Endodermal cell (in vitro differentiated cells): ENCODE measurements at regions not wholly inside any gene's neighbourhood (a gene's known extent, or its start where the extent isn't known, plus 50 kb on each side); places are given as distances from the start of the nearest gene placed in this dataset.

Experiments used
- DNase-seq: peaks from one replicate; pipeline ENCODE4 v3.0.0-alpha.2; 2017
- H3K27ac ChIP-seq: 2 replicates; pipeline ENCODE4 v1.5.1; 2013; ENCODE audit warnings: mild to moderate bottlenecking, low read depth, low read length, moderate library complexity
- H3K27me3 ChIP-seq: 2 replicates; pipeline ENCODE4 v1.6.1; 2013; ENCODE audit warnings: mild to moderate bottlenecking, low read length, moderate library complexity; ENCODE audit not compliant: insufficient read depth, control insufficient read depth, poor library complexity, severe bottlenecking
- H3K36me3 ChIP-seq: 2 replicates; pipeline ENCODE4 v1.7.0; 2013; ENCODE audit warnings: mild to moderate bottlenecking, low read length, moderate library complexity; ENCODE audit not compliant: control insufficient read depth, insufficient read depth
- H3K4me1 ChIP-seq: one replicate; pipeline ENCODE4 v1.7.0; 2013; ENCODE audit warnings: low read length; ENCODE audit not compliant: control insufficient read depth, insufficient read depth
- H3K4me3 ChIP-seq: 2 replicates; pipeline ENCODE4 v1.5.1; 2013; ENCODE audit warnings: mild to moderate bottlenecking, low read length, moderate library complexity
- H3K9ac ChIP-seq: 2 replicates; pipeline ENCODE4 v1.6.1; 2013; ENCODE audit warnings: mild to moderate bottlenecking, low read length, moderate library complexity; ENCODE audit not compliant: poor library complexity, severe bottlenecking; ENCODE audit errors: extremely low read depth
- H3K9me3 ChIP-seq: 2 replicates; pipeline ENCODE4 v1.6.1; 2013; ENCODE audit warnings: mild to moderate bottlenecking, low read length, moderate library complexity; ENCODE audit not compliant: control insufficient read depth
- H3K27ac Mint-ChIP-seq: 2 replicates; pipeline ENCODE4 v1.8.0; 2020; ENCODE audit warnings: mixed read lengths
- H3K27me3 Mint-ChIP-seq: 2 replicates; pipeline ENCODE4 v1.8.0; 2021; ENCODE audit warnings: mild to moderate bottlenecking, mixed read lengths; ENCODE audit not compliant: insufficient read depth
- H3K36me3 Mint-ChIP-seq: 2 replicates; pipeline ENCODE4 v1.8.0; 2020; ENCODE audit warnings: low read depth, mixed read lengths
- H3K4me1 Mint-ChIP-seq: 2 replicates; pipeline ENCODE4 v1.8.0; 2020; ENCODE audit warnings: mixed read lengths
- H3K4me3 Mint-ChIP-seq: 2 replicates; pipeline ENCODE4 v1.8.0; 2020; ENCODE audit warnings: mild to moderate bottlenecking, moderate library complexity, mixed read lengths
- H3K9me3 Mint-ChIP-seq: 2 replicates; pipeline ENCODE4 v1.8.0; 2020; ENCODE audit warnings: mild to moderate bottlenecking, mixed read lengths
- CTCF ChIP-seq: fragments of 200-600 bp; sonication (generic); conservative IDR thresholded peaks from 2 replicates; pipeline ENCODE4 v1.5.0; 2021; ENCODE audit warnings: antibody characterized with exemption, mild to moderate bottlenecking
- WGBS, 2 experiments: methylation state at CpG; one replicate each; pipeline versions ENCODE4 v1.1.5 to v1.1.7; 2013; ENCODE audit warnings: missing lambda C conversion rate in 2 of 2, mixed read lengths in 1 of 2; ENCODE audit not compliant: insufficient coverage in 1 of 2, insufficient read length in 1 of 2; 5-methylcytosine and 5-hydroxymethylcytosine counted together

GRCh38 chr1:244273262-244273844, 178.4 kb downstream of the ADSS2 start:
- Histone ChIP-seq H3K4me1 (no peaks in the 10 kb centered on the region), H3K27me3 (no peaks in the 10 kb centered on the region), H3K27ac (no peak overlapping the region), H3K36me3 (no peaks in the 10 kb centered on the region), H3K4me3 (no peak overlapping the region), H3K9me3 (no peaks in the 10 kb centered on the region), H3K9ac (no peak overlapping the region)
- no peak overlapping the region for H3K4me3 Mint-ChIP-seq
- DNase-seq = no peak
- 33 to 64% methylated on average over 3 to 8 of the region's 8 CpGs for WGBS, 2 experiments
- no peaks in the 10 kb centered on the region for H3K27me3 Mint-ChIP-seq
- H3K9me3 Mint-ChIP-seq = peaks cover 8% of the 10 kb centered on the region
- no peak for TF ChIP-seq CTCF
- no peaks in the 10 kb centered on the region for H3K4me1 Mint-ChIP-seq
- H3K27ac Mint-ChIP-seq = no peak overlapping the region
- H3K36me3 Mint-ChIP-seq = peaks cover 1% of the 10 kb centered on the region

- Histone ChIP-seq H3K27ac (no peak overlapping the region), H3K4me3 (no peak overlapping the region), H3K9me3 (no peaks in the 10 kb centered on the region), H3K9ac (no peak overlapping the region), H3K36me3 (no peaks in the 10 kb centered on the region), H3K27me3 (no peaks in the 10 kb centered on the region), H3K4me1 (no peaks in the 10 kb centered on the region)
- Mint-ChIP-seq H3K9me3 (peaks cover 10% of the 10 kb centered on the region), H3K4me3 (no peak overlapping the region), H3K4me1 (no peaks in the 10 kb centered on the region), H3K27ac (no peak overlapping the region), H3K36me3 (peaks cover 1% of the 10 kb centered on the region), H3K27me3 (no peaks in the 10 kb centered on the region)
- DNase-seq = peak; percentile 57
- no peak for TF ChIP-seq CTCF
- 82% methylated on average over 11 to 13 of the region's 13 CpGs for WGBS, 2 experiments
Measured at GRCh38 chr1:244273845-244274619, 177.7 kb downstream of the ADSS2 start.

GRCh38 chr1:244276646-244277045, 175.1 kb downstream of the ADSS2 start:
- WGBS, 2 experiments = 48 to 56% methylated on average over 3 of the region's 3 CpGs

More at GRCh38 chr1:244276646-244277045, 175.1 kb downstream of the ADSS2 start:
- no peaks in the 10 kb centered on the region for H3K4me1 ChIP-seq
- H3K27me3 ChIP-seq = no peaks in the 10 kb centered on the region
- H3K27me3 Mint-ChIP-seq = no peaks in the 10 kb centered on the region
- H3K36me3 Mint-ChIP-seq = no peaks in the 10 kb centered on the region
- no peak overlapping the region for H3K9ac ChIP-seq
- H3K9me3 Mint-ChIP-seq = peaks cover 10% of the 10 kb centered on the region
- DNase-seq = peak; percentile 17
- no peak overlapping the region for H3K27ac Mint-ChIP-seq
- H3K9me3 ChIP-seq = no peaks in the 10 kb centered on the region
- no peak for TF ChIP-seq CTCF
- H3K4me1 Mint-ChIP-seq = no peaks in the 10 kb centered on the region
- H3K4me3 Mint-ChIP-seq = no peak overlapping the region
- no peak overlapping the region for H3K27ac ChIP-seq
- no peak overlapping the region for H3K4me3 ChIP-seq
- no peaks in the 10 kb centered on the region for H3K36me3 ChIP-seq
